ENCODE measurements at regions not wholly inside any gene's neighbourhood (a gene's known extent, or its start where the extent isn't known, plus 50 kb on each side); places are given as distances from the start of the nearest gene placed in this dataset.

DNA sequence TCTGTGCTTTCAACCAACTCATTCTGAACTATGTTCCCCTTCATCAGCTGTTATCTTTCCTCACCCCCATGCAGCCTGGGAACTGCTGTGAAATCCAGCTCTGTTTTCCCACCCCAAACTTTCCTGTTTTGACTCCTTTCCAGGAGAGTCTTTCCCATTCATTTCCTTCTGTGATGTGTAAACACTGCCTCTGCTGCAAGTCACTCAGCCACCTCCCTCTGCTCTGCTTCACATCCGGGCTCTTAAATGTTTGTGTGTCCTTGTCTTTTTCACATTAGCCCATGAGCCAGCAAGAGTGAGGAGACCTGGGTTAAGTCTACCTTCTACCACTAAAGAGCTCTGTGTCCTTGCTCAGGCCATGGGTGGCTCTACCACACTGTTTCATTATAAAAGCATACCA, 137.5 kb downstream of the ICE1 start:
- Histone ChIP-seq H3K4me1 (ENCODE audit: insufficient read depth, low read length) (no peaks in the 10 kb centered on the region), H3K9ac (ENCODE audit: low read length) (no peak overlapping the region), H3K4me3 (ENCODE audit: low read length) (no peak overlapping the region), H2AFZ (ENCODE audit: low read length) (no peak overlapping the region), H3K9me2 (replicated peaks; ENCODE audit: low read length) (no peaks in the 10 kb centered on the region), H3K9me3 (ENCODE audit: low read length) (no peaks in the 10 kb centered on the region), H3K79me2 (ENCODE audit: low read length) (no peaks in the 10 kb centered on the region), H3K4me2 (ENCODE audit: low read length) (no peak overlapping the region), H3K27me3 (ENCODE audit: low read length) (peaks cover 73% of the 10 kb centered on the region), H3K27ac (ENCODE audit: low read length) (no peak overlapping the region), H3F3A (ENCODE audit: low read length, unreplicated experiment) (no peaks in the 10 kb centered on the region), H4K20me1 (ENCODE audit: low read length) (no peaks in the 10 kb centered on the region), H3K36me3 (ENCODE audit: low read depth, low read length) (no peaks in the 10 kb centered on the region)
- TF ChIP-seq, protein P1, sequence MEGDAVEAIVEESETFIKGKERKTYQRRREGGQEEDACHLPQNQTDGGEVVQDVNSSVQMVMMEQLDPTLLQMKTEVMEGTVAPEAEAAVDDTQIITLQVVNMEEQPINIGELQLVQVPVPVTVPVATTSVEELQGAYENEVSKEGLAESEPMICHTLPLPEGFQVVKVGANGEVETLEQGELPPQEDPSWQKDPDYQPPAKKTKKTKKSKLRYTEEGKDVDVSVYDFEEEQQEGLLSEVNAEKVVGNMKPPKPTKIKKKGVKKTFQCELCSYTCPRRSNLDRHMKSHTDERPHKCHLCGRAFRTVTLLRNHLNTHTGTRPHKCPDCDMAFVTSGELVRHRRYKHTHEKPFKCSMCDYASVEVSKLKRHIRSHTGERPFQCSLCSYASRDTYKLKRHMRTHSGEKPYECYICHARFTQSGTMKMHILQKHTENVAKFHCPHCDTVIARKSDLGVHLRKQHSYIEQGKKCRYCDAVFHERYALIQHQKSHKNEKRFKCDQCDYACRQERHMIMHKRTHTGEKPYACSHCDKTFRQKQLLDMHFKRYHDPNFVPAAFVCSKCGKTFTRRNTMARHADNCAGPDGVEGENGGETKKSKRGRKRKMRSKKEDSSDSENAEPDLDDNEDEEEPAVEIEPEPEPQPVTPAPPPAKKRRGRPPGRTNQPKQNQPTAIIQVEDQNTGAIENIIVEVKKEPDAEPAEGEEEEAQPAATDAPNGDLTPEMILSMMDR (conservative IDR thresholded peaks at IDR 0.05; ENCODE audit: low read depth, low read length): no peak
- no peak for TF ChIP-seq EZH2phosphoT487 (IDR thresholded peaks at IDR 0.05; ENCODE audit: borderline replicate concordance, low read length)
- no peak for TF ChIP-seq EZH2 (IDR thresholded peaks at IDR 0.05; ENCODE audit: low read length, unreplicated experiment)
- ChIA-PET CTCF (no interaction called here), POLR2A (ENCODE audit: unreplicated experiment) (no interaction called here)
- DNase-seq (no peak), ATAC-seq (no peak)
- intact Hi-C loops (cut with micrococcal nuclease): no loop called here
- BruUV-seq (replicated peaks): no TSS peak

DNA sequence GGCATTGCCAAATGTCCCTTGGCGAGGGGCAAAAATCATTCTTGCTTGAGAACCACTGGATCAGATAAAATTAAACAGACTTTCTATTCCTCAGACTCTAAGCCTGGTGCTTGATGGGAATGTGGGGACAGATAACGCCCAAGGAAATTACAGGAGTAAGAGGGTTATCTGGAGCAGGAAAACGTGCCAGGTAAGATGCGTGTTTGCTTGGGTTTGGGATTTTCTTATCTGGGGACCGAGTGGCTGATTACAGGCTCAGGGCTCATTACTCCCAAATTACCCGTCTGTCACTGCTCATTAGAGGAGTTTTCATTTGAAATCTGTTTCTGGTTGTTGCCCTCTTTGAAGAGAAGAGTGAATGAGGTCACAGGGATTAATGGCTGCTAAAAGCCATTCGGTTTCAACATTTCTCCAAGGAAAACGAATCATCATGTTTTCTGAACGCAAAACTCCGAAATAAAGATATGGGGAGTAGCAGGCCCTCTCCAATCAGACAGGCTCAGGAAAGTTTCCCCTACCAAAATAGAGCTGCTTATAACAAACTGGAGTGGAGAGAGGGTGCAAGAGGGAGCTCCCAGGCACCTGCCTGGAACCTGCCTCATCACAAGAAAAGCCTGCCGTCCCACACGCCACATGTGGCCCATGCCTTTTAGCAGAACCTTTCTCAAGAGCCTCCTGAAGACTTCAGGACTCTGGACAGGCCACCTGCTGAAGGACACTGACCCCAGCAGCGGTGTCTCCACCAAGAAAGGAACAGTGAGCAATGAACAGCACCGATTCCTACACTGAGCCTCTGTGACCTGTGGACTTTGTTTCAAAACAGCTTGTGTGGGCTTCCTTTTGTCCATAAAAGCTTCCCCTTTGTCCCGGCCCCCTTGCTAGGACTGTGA, 136.4 kb downstream of the ICE1 start:
- peaks cover 61% of the 10 kb centered on the region for H3K27me3 ChIP-seq (ENCODE audit: low read length)

More for the DNA sequence above, 136.4 kb downstream of the ICE1 start:
- no peaks in the 10 kb centered on the region for H3K9me2 ChIP-seq (replicated peaks; ENCODE audit: low read length)
- no TSS peak for BruUV-seq (replicated peaks)
- no peak overlapping the region for H3K27ac ChIP-seq (ENCODE audit: low read length)
- no peak overlapping the region for H2AFZ ChIP-seq (ENCODE audit: low read length)
- H3K79me2 ChIP-seq (ENCODE audit: low read length): no peaks in the 10 kb centered on the region
- no peak overlapping the region for H3K4me3 ChIP-seq (ENCODE audit: low read length)
- H4K20me1 ChIP-seq (ENCODE audit: low read length): no peaks in the 10 kb centered on the region
- ChIA-PET CTCF (no interaction called here), POLR2A (ENCODE audit: unreplicated experiment) (no interaction called here)
- H3F3A ChIP-seq (ENCODE audit: low read length, unreplicated experiment): no peaks in the 10 kb centered on the region
- intact Hi-C loops (cut with micrococcal nuclease): no loop called here
- no peak overlapping the region for H3K9ac ChIP-seq (ENCODE audit: low read length)
- DNase-seq (no peak), ATAC-seq (no peak)
- no peak overlapping the region for H3K4me2 ChIP-seq (ENCODE audit: low read length)
- H3K36me3 ChIP-seq (ENCODE audit: low read depth, low read length): no peaks in the 10 kb centered on the region
- no peak for TF ChIP-seq EZH2 (IDR thresholded peaks at IDR 0.05; ENCODE audit: low read length, unreplicated experiment)
- TF ChIP-seq EZH2phosphoT487 (IDR thresholded peaks at IDR 0.05; ENCODE audit: borderline replicate concordance, low read length): no peak
- TF ChIP-seq, protein P1 (conservative IDR thresholded peaks at IDR 0.05; ENCODE audit: low read depth, low read length): no peak
- no peaks in the 10 kb centered on the region for H3K4me1 ChIP-seq (ENCODE audit: insufficient read depth, low read length)
- peaks cover 2% of the 10 kb centered on the region; the same call in 1 of the 2 replicates for H3K9me3 ChIP-seq (ENCODE audit: low read length)

Data from PC-3 (cell line).